ENCODE measurements at regions not wholly inside any gene's neighbourhood (a gene's known extent, or its start where the extent isn't known, plus 50 kb on each side); places are given as distances from the start of the nearest gene placed in this dataset.
A peak's percentile ranks its signal among the peaks of the same experiment; 100 is the strongest.

DNA sequence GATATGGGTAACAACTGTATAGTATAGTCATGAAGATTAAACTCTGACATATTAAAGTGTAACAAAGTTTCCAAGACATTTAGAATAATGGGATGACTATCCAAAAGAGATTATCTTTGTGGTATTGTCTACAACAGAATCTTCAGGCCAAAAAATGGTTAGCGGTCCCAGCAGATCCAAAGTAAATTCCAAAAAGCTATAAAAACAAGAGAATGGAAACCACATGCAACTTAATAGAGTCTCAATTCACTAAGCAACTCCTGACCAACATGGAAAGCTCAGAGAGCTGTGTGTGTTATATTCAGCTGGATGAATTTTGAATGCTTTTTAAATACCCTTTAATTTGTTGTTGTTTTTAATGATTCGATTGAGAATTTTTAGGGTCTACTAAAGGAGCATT, 688.2 kb downstream of the CETN3 start:
- H3K9me3 ChIP-seq (ENCODE audit: insufficient read depth, low read depth, low read length) = no peaks in the 10 kb centered on the region
- no peak for TF ChIP-seq EZH2 (IDR thresholded peaks at IDR 0.05; ENCODE audit: insufficient read depth, low read length)
- TF ChIP-seq, protein P1, sequence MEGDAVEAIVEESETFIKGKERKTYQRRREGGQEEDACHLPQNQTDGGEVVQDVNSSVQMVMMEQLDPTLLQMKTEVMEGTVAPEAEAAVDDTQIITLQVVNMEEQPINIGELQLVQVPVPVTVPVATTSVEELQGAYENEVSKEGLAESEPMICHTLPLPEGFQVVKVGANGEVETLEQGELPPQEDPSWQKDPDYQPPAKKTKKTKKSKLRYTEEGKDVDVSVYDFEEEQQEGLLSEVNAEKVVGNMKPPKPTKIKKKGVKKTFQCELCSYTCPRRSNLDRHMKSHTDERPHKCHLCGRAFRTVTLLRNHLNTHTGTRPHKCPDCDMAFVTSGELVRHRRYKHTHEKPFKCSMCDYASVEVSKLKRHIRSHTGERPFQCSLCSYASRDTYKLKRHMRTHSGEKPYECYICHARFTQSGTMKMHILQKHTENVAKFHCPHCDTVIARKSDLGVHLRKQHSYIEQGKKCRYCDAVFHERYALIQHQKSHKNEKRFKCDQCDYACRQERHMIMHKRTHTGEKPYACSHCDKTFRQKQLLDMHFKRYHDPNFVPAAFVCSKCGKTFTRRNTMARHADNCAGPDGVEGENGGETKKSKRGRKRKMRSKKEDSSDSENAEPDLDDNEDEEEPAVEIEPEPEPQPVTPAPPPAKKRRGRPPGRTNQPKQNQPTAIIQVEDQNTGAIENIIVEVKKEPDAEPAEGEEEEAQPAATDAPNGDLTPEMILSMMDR (IDR thresholded peaks at IDR 0.05; ENCODE audit: insufficient read depth, low read depth, low read length) = no peak
- Mint-ChIP-seq H3K4me3 (ENCODE audit: unreplicated experiment) (no peak overlapping the region), H3K36me3 (ENCODE audit: low read depth, unreplicated experiment) (no peaks in the 10 kb centered on the region), H3K4me1 (ENCODE audit: low read depth, unreplicated experiment) (peaks cover 10% of the 10 kb centered on the region), H3K27ac (ENCODE audit: unreplicated experiment) (no peak overlapping the region), H3K9me3 (ENCODE audit: unreplicated experiment) (no peaks in the 10 kb centered on the region), H3K27me3 (ENCODE audit: low read depth, unreplicated experiment) (no peaks in the 10 kb centered on the region)
- no peaks in the 10 kb centered on the region for H3K27me3 ChIP-seq (ENCODE audit: insufficient read depth, low read length)
- H3K4me3 ChIP-seq (ENCODE audit: insufficient read depth, low read depth, low read length) = no peak overlapping the region
- FAIRE-seq (no peak), DNase-seq (ENCODE audit: low read depth) (peak; percentile 33)
- H3K79me2 ChIP-seq (ENCODE audit: insufficient read depth, low read length) = no peaks in the 10 kb centered on the region
- no peaks in the 10 kb centered on the region for H4K20me1 ChIP-seq (ENCODE audit: insufficient read depth, low read length)
- no peak overlapping the region for H3K4me2 ChIP-seq (ENCODE audit: low read length)
- H3K9ac ChIP-seq (ENCODE audit: low read length) = no peak overlapping the region
- H3K4me1 ChIP-seq (ENCODE audit: insufficient read depth, low read length) = no peaks in the 10 kb centered on the region
- no peaks in the 10 kb centered on the region for H3K36me3 ChIP-seq (ENCODE audit: insufficient read depth, low read length)
- no peak overlapping the region for H3K27ac ChIP-seq (ENCODE audit: low read depth, low read length)
- no peak overlapping the region for H2AFZ ChIP-seq (ENCODE audit: low read depth, low read length)

DNA sequence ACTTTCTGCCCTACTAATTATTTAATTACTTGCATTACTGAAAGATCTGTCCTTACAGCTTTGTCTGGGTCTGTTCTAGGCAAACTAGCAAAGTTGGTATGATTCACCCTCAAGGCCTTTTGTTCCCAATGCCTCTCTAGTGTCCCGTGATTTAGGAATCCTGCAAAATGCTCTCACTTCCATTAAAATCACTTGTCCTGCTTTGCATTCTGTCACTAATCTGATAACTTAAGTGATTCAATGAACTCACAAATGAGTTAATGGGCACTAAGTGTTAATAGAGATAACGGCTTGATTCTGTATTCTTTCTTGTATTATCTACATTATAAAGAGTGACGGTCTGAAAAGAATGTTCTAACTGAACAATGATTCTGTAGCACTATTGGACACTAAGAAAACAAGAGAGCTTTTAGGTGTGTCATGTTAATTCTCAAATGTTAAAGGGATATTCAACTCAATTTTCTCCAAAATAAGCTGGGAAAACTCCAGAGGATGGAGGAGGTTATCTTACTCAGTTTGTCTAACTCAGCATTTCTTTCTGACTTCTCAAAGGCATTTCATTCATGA, 697.3 kb downstream of the CETN3 start:
- no peak for TF ChIP-seq EZH2 (IDR thresholded peaks at IDR 0.05; ENCODE audit: insufficient read depth, low read length)
- TF ChIP-seq, protein P1 (IDR thresholded peaks at IDR 0.05; ENCODE audit: insufficient read depth, low read depth, low read length) = no peak
- DNase-seq (ENCODE audit: low read depth) = no peak
- Histone ChIP-seq H3K79me2 (ENCODE audit: insufficient read depth, low read length) (no peaks in the 10 kb centered on the region), H3K27me3 (ENCODE audit: insufficient read depth, low read length) (no peaks in the 10 kb centered on the region), H2AFZ (ENCODE audit: low read depth, low read length) (no peak overlapping the region), H3K9me3 (ENCODE audit: insufficient read depth, low read depth, low read length) (no peaks in the 10 kb centered on the region), H3K4me2 (ENCODE audit: low read length) (no peak overlapping the region), H3K4me3 (ENCODE audit: insufficient read depth, low read depth, low read length) (no peak overlapping the region), H3K36me3 (ENCODE audit: insufficient read depth, low read length) (no peaks in the 10 kb centered on the region), H3K27ac (ENCODE audit: low read depth, low read length) (no peak overlapping the region), H3K9ac (ENCODE audit: low read length) (no peak overlapping the region), H3K4me1 (ENCODE audit: insufficient read depth, low read length) (no peaks in the 10 kb centered on the region), H4K20me1 (ENCODE audit: insufficient read depth, low read length) (no peaks in the 10 kb centered on the region)
- Mint-ChIP-seq H3K27me3 (ENCODE audit: low read depth, unreplicated experiment) (no peaks in the 10 kb centered on the region), H3K4me1 (ENCODE audit: low read depth, unreplicated experiment) (peaks cover 9% of the 10 kb centered on the region), H3K4me3 (ENCODE audit: unreplicated experiment) (no peak overlapping the region), H3K36me3 (ENCODE audit: low read depth, unreplicated experiment) (no peaks in the 10 kb centered on the region), H3K27ac (ENCODE audit: unreplicated experiment) (no peak overlapping the region), H3K9me3 (ENCODE audit: unreplicated experiment) (peaks cover 2% of the 10 kb centered on the region)
- no peak for FAIRE-seq

DNA sequence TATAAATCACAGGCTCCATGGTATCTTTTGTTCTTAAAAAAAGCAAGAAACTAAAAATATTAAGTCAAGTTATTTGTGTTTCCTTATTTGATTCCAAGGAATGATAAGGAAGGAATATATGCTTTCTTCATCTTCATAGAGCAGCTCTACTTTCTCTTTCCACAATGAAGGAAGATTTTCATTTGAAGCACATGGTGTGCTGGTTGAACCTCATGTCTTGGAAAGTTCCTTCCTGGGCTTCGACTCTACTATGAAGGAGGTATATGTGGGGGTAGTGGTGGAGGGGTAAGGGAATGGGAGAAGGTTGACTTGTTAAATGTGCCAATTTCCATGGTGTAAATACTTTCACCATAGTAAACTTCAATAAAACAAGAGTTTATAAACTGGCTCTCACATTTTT, 698.0 kb downstream of the CETN3 start:
- Mint-ChIP-seq H3K9me3 (ENCODE audit: unreplicated experiment) (peaks cover 2% of the 10 kb centered on the region), H3K4me3 (ENCODE audit: unreplicated experiment) (no peak overlapping the region), H3K4me1 (ENCODE audit: low read depth, unreplicated experiment) (peaks cover 14% of the 10 kb centered on the region), H3K36me3 (ENCODE audit: low read depth, unreplicated experiment) (no peaks in the 10 kb centered on the region), H3K27ac (ENCODE audit: unreplicated experiment) (peak overlapping the region; percentile 42), H3K27me3 (ENCODE audit: low read depth, unreplicated experiment) (no peaks in the 10 kb centered on the region)
- H4K20me1 ChIP-seq (ENCODE audit: insufficient read depth, low read length) = no peaks in the 10 kb centered on the region
- no peak overlapping the region for H3K9ac ChIP-seq (ENCODE audit: low read length)
- H2AFZ ChIP-seq (ENCODE audit: low read depth, low read length) = no peak overlapping the region
- no peaks in the 10 kb centered on the region for H3K79me2 ChIP-seq (ENCODE audit: insufficient read depth, low read length)
- no peaks in the 10 kb centered on the region for H3K9me3 ChIP-seq (ENCODE audit: insufficient read depth, low read depth, low read length)
- no peak overlapping the region for H3K27ac ChIP-seq (ENCODE audit: low read depth, low read length)
- no peak overlapping the region for H3K4me3 ChIP-seq (ENCODE audit: insufficient read depth, low read depth, low read length)
- no peaks in the 10 kb centered on the region for H3K27me3 ChIP-seq (ENCODE audit: insufficient read depth, low read length)
- FAIRE-seq (no peak), DNase-seq (ENCODE audit: low read depth) (no peak)
- no peak for TF ChIP-seq EZH2 (IDR thresholded peaks at IDR 0.05; ENCODE audit: insufficient read depth, low read length)
- TF ChIP-seq, protein P1 (IDR thresholded peaks at IDR 0.05; ENCODE audit: insufficient read depth, low read depth, low read length) = no peak
- H3K36me3 ChIP-seq (ENCODE audit: insufficient read depth, low read length) = no peaks in the 10 kb centered on the region
- H3K4me2 ChIP-seq (ENCODE audit: low read length) = no peak overlapping the region
- H3K4me1 ChIP-seq (ENCODE audit: insufficient read depth, low read length) = no peaks in the 10 kb centered on the region
